Kidney (tissue), 13 donors: ENCODE measurements at regions not wholly inside any gene's neighbourhood (a gene's known extent, or its start where the extent isn't known, plus 50 kb on each side); places are given as distances from the start of the nearest gene placed in this dataset.

ENCODE experiments used
- DNase-seq, 5 donors: peaks; one replicate each; pipeline ENCODE4 v3.0.0-alpha.2; 2013 to 2020
- FAIRE-seq: peaks from 2 replicates; lab custom pipeline; 2012; peaks lifted over from hg19 to GRCh38; lab: Jason Lieb, UNC
- H3K27ac ChIP-seq, 2 donors: one replicate each; pipeline ENCODE4 v1.7.0; 2013; ENCODE audit warnings: low read depth in 2 of 2, low read length in 2 of 2, inconsistent platforms in 1 of 2
- H3K27me3 ChIP-seq: one replicate; pipeline ENCODE4 v1.7.1; 2013; ENCODE audit warnings: low read length, inconsistent platforms; ENCODE audit not compliant: control insufficient read depth, insufficient read depth
- H3K36me3 ChIP-seq, 3 donors: one replicate each; pipeline versions ENCODE4 v1.7.0 to v1.7.1; 2013; ENCODE audit warnings: low read length in 3 of 3, control low read depth in 1 of 3, inconsistent platforms in 1 of 3; ENCODE audit not compliant: insufficient read depth in 3 of 3, control insufficient read depth in 2 of 3
- H3K4me1 ChIP-seq, 3 donors: one replicate each; pipeline versions ENCODE4 v1.7.0 to v1.7.1; 2013; ENCODE audit warnings: low read length in 3 of 3, inconsistent platforms in 1 of 3, low read depth in 1 of 3; ENCODE audit not compliant: control insufficient read depth in 2 of 3, insufficient read depth in 2 of 3
- H3K4me3 ChIP-seq, 3 donors: one replicate each; pipeline versions ENCODE4 v1.7.0 to v1.8.1; 2013; ENCODE audit warnings: low read length in 3 of 3, control low read depth in 1 of 3, inconsistent platforms in 1 of 3
- H3K9ac ChIP-seq, 3 donors: one replicate each; pipeline versions ENCODE4 v1.7.0 to v1.7.1; 2013; ENCODE audit warnings: low read length in 3 of 3, control low read depth in 1 of 3, inconsistent platforms in 1 of 3
- H3K9me3 ChIP-seq, 3 donors: one replicate each; pipeline versions ENCODE4 v1.7.0 to v1.7.1; 2013; ENCODE audit warnings: low read length in 3 of 3, control low read depth in 1 of 3, inconsistent platforms in 1 of 3; ENCODE audit not compliant: control insufficient read depth in 2 of 3, insufficient read depth in 1 of 3
- intact Hi-C: fragments of 100-400 bp; cut with DNase I; formaldehyde crosslinking; loops from one replicate; pipeline ENCODE4 v1.11.1; 2022
- TF ChIP-seq, protein P1 (sequence below): IDR thresholded peaks from 3 replicates; pipeline ENCODE4 v1.5.1; 2012; ENCODE audit warnings: mild to moderate bottlenecking, moderate library complexity, borderline replicate concordance; ENCODE audit not compliant: insufficient read depth; ENCODE audit errors: extremely low read depth
- donor health status: control.
- donor health status: control.
- donor health status: control.
- donor health status: control.
- donor health status: control.
- donor health status: DM: yes; HTN: yes; CAD: no.
- donor health status: Normal renal cell carcinoma (clear cell type).

GRCh38 chr2:13884291-13884976 lies 748.1 kb upstream of the LRATD1 start:
- intact Hi-C loops: no loop called here
- Histone ChIP-seq H3K9ac (no peak overlapping the region), H3K4me3 (no peak overlapping the region), H3K9me3 (no peaks in the 10 kb centered on the region), H3K36me3 (no peaks in the 10 kb centered on the region), H3K4me1 (no peaks in the 10 kb centered on the region), H3K27me3 (no peaks in the 10 kb centered on the region), H3K27ac (no peak overlapping the region)
- TF ChIP-seq, protein P1, sequence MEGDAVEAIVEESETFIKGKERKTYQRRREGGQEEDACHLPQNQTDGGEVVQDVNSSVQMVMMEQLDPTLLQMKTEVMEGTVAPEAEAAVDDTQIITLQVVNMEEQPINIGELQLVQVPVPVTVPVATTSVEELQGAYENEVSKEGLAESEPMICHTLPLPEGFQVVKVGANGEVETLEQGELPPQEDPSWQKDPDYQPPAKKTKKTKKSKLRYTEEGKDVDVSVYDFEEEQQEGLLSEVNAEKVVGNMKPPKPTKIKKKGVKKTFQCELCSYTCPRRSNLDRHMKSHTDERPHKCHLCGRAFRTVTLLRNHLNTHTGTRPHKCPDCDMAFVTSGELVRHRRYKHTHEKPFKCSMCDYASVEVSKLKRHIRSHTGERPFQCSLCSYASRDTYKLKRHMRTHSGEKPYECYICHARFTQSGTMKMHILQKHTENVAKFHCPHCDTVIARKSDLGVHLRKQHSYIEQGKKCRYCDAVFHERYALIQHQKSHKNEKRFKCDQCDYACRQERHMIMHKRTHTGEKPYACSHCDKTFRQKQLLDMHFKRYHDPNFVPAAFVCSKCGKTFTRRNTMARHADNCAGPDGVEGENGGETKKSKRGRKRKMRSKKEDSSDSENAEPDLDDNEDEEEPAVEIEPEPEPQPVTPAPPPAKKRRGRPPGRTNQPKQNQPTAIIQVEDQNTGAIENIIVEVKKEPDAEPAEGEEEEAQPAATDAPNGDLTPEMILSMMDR: no peak
- FAIRE-seq (no peak), DNase-seq (no peak)

GRCh38 chr2:13901526-13901925 lies 731.0 kb upstream of the LRATD1 start:
- H3K4me1 ChIP-seq: no peaks in the 10 kb centered on the region
- H3K4me3 ChIP-seq: no peak overlapping the region
- intact Hi-C loops: no loop called here
- FAIRE-seq (no peak), DNase-seq (no peak)
- H3K27me3 ChIP-seq: no peaks in the 10 kb centered on the region
- TF ChIP-seq, protein P1: no peak
- H3K36me3 ChIP-seq: no peaks in the 10 kb centered on the region
- H3K9ac ChIP-seq: no peak overlapping the region
- H3K27ac ChIP-seq: no peak overlapping the region
- H3K9me3 ChIP-seq: no peaks in the 10 kb centered on the region

- Histone ChIP-seq H3K9ac (no peak overlapping the region), H3K4me1 (no peaks in the 10 kb centered on the region), H3K27ac (no peak overlapping the region), H3K9me3 (no peaks in the 10 kb centered on the region), H3K27me3 (no peaks in the 10 kb centered on the region), H3K4me3 (no peak overlapping the region), H3K36me3 (no peaks in the 10 kb centered on the region)
- TF ChIP-seq, protein P1: no peak
- FAIRE-seq (no peak), DNase-seq (no peak)
- intact Hi-C loops: no loop called here
These were observed 726.7 kb upstream of the LRATD1 start for GRCh38 chr2:13905831-13906230.

- H3K36me3 ChIP-seq: no peaks in the 10 kb centered on the region
- TF ChIP-seq, protein P1: no peak
- H3K4me3 ChIP-seq: no peak overlapping the region
- intact Hi-C loops: no loop called here
- no peaks in the 10 kb centered on the region for H3K4me1 ChIP-seq
- no peaks in the 10 kb centered on the region for H3K9me3 ChIP-seq
- DNase-seq: no peak
- no peak overlapping the region for H3K9ac ChIP-seq
- H3K27ac ChIP-seq: no peak overlapping the region
- no peaks in the 10 kb centered on the region for H3K27me3 ChIP-seq
- FAIRE-seq: no peak
These were observed 716.5 kb upstream of the LRATD1 start for GRCh38 chr2:13916066-13916465.
